OCI-LY7 (cell line): ENCODE measurements at regions not wholly inside any gene's neighbourhood (a gene's known extent, or its start where the extent isn't known, plus 50 kb on each side); places are given as distances from the start of the nearest gene placed in this dataset.
A peak's percentile ranks its signal among the peaks of the same experiment; 100 is the strongest.

Source experiments
- BruUV-seq: library from RNA; stranded (reverse); fragments of 400-500 nt; replicated peaks from 2 replicates; lab custom pipeline; 2021; lab: Mats Ljungman, UMichigan
- CTCF ChIA-PET: fragments of 300-600 bp; sonication (Branson Sonifier 250); formaldehyde crosslinking; loops from one replicate; lab custom pipeline; 2022; ENCODE audit warnings: antibody characterized with exemption; ENCODE audit not compliant: unreplicated experiment; lab: Charles Lee
- POLR2A ChIA-PET: fragments of 300-600 bp; sonication (Branson Sonifier 250); formaldehyde crosslinking; loops from one replicate; lab custom pipeline; 2022; ENCODE audit warnings: antibody characterized with exemption; lab: Charles Lee
- DNase-seq: peaks from one replicate; pipeline ENCODE4 v3.0.0-alpha.2; 2015; ENCODE audit warnings: low spot score
- H2AFZ ChIP-seq: fragments of 200-600 bp; sonication (generic), shearing (Covaris generic); 2 replicates; pipeline ENCODE4 v1.6.1; 2014; ENCODE audit warnings: mild to moderate bottlenecking, antibody characterized with exemption, low read length, moderate library complexity
- H3K27ac ChIP-seq: fragments of 200-600 bp; sonication (generic); 2 replicates; pipeline ENCODE4 v1.5.1; 2014; ENCODE audit warnings: mixed run types, low read depth, mild to moderate bottlenecking, moderate library complexity, low read length, inconsistent platforms; ENCODE audit not compliant: poor library complexity, severe bottlenecking
- H3K36me3 ChIP-seq: fragments of 200-600 bp; sonication (generic); 2 replicates; pipeline ENCODE4 v1.6.1; 2014; ENCODE audit warnings: mild to moderate bottlenecking, antibody characterized with exemption, low read length, moderate library complexity, mixed read lengths; ENCODE audit not compliant: insufficient read depth
- H3K4me1 ChIP-seq: fragments of 200-600 bp; sonication (generic); 2 replicates; pipeline ENCODE4 v1.5.1; 2014; ENCODE audit warnings: mild to moderate bottlenecking, low read length; ENCODE audit not compliant: insufficient read depth, poor library complexity, severe bottlenecking
- H3K4me2 ChIP-seq: fragments of 200-600 bp; sonication (generic); 2 replicates; pipeline ENCODE4 v1.6.1; 2014; ENCODE audit warnings: mild to moderate bottlenecking, low read length
- H3K4me3 ChIP-seq: fragments of 200-600 bp; sonication (generic); 2 replicates; pipeline ENCODE4 v1.5.1; 2014; ENCODE audit warnings: mild to moderate bottlenecking, low read depth, low read length; ENCODE audit not compliant: poor library complexity, severe bottlenecking
- H3K79me2 ChIP-seq: fragments of 200-600 bp; sonication (generic); 2 replicates; pipeline ENCODE4 v1.6.1; 2016; ENCODE audit warnings: low read depth, mild to moderate bottlenecking, low read length, moderate library complexity, mixed read lengths; ENCODE audit not compliant: insufficient read depth
- H3K9me2 ChIP-seq: fragments of 200-600 bp; sonication (generic); 2 replicates; pipeline ENCODE4 v1.6.1; 2016; ENCODE audit warnings: mild to moderate bottlenecking, low read length, mixed read lengths; ENCODE audit not compliant: insufficient read depth
- H3K9me3 ChIP-seq: fragments of 200-600 bp; sonication (generic); 2 replicates; pipeline ENCODE4 v1.6.1; 2014; ENCODE audit warnings: mild to moderate bottlenecking, mixed run types, low read length, mixed read lengths
- H4K20me1 ChIP-seq: fragments of 200-600 bp; sonication (generic); 2 replicates; pipeline ENCODE4 v1.6.1; 2014; ENCODE audit warnings: mild to moderate bottlenecking, antibody characterized with exemption, low read length, moderate library complexity, mixed read lengths; ENCODE audit not compliant: insufficient read depth
- EZH2phosphoT487 ChIP-seq: fragments of 200-600 bp; sonication (generic); IDR thresholded peaks from 2 replicates; pipeline ENCODE4 v1.6.1; 2018; ENCODE audit warnings: low read depth, borderline replicate concordance, mild to moderate bottlenecking, mixed run types, antibody characterized with exemption, low read length, moderate library complexity, mixed read lengths
- intact Hi-C: fragments of 100-400 bp; cut with micrococcal nuclease; formaldehyde crosslinking; loops from one replicate; pipeline ENCODE4 v1.10.0; 2022; ENCODE audit not compliant: unreplicated experiment
- TF ChIP-seq, protein P1 (sequence below): fragments of 200-600 bp; sonication (generic); conservative IDR thresholded peaks from 2 replicates; pipeline ENCODE4 v1.5.1; 2014; ENCODE audit warnings: mild to moderate bottlenecking, antibody characterized with exemption, low read length, moderate library complexity, mixed read lengths

- no TSS peak for BruUV-seq
- H4K20me1 ChIP-seq, result no peaks in the 10 kb centered on the region
- DNase-seq, result no peak
- H3K9me2 ChIP-seq, result no peaks in the 10 kb centered on the region
- H3K79me2 ChIP-seq, result no peaks in the 10 kb centered on the region
- no peaks in the 10 kb centered on the region for H3K9me3 ChIP-seq
- ChIA-PET CTCF (no interaction called here), POLR2A (no interaction called here)
- no peak overlapping the region for H2AFZ ChIP-seq
- TF ChIP-seq EZH2phosphoT487, result no peak
- TF ChIP-seq, protein P1, sequence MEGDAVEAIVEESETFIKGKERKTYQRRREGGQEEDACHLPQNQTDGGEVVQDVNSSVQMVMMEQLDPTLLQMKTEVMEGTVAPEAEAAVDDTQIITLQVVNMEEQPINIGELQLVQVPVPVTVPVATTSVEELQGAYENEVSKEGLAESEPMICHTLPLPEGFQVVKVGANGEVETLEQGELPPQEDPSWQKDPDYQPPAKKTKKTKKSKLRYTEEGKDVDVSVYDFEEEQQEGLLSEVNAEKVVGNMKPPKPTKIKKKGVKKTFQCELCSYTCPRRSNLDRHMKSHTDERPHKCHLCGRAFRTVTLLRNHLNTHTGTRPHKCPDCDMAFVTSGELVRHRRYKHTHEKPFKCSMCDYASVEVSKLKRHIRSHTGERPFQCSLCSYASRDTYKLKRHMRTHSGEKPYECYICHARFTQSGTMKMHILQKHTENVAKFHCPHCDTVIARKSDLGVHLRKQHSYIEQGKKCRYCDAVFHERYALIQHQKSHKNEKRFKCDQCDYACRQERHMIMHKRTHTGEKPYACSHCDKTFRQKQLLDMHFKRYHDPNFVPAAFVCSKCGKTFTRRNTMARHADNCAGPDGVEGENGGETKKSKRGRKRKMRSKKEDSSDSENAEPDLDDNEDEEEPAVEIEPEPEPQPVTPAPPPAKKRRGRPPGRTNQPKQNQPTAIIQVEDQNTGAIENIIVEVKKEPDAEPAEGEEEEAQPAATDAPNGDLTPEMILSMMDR, result no peak
- H3K4me1 ChIP-seq, result no peaks in the 10 kb centered on the region
- no peak overlapping the region for H3K4me3 ChIP-seq
- H3K36me3 ChIP-seq, result no peaks in the 10 kb centered on the region
- no peak overlapping the region for H3K4me2 ChIP-seq
- no peak overlapping the region for H3K27ac ChIP-seq
- intact Hi-C loops, result no loop called here
These were observed 501.7 kb upstream of the STXBP6 start for GRCh38 chr14:25551674-25552073.

DNA sequence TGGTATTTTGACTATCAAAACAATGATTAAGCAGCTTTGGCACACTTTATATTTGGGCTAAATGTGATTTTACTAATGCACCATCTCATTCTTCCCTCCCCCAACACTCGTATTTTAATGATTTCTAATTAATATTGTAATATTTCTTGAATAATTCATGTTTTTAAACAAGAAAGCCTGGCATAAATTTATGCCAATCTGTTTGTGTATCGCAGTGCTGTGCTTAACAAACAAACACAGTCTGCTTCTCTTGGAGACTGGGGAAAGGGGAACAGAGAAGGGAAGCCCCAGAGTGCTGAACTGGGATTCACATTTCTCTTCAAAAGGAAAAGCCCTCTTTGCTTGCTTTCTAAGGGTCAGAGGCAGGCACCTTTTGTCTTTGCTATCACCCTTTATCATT is 496.9 kb upstream of the STXBP6 start:
- no peaks in the 10 kb centered on the region for H4K20me1 ChIP-seq
- CTCF ChIA-PET, result no interaction called here
- no peaks in the 10 kb centered on the region for H3K4me1 ChIP-seq
- POLR2A ChIA-PET, result interaction anchor here (0.5 kb wide), 1 partner anchor 459 kb away, joined by 3 read pairs; no protein-coding TSS in a partner anchor
- no peak overlapping the region for H2AFZ ChIP-seq
- no peak for TF ChIP-seq EZH2phosphoT487
- TF ChIP-seq, protein P1, result no peak
- H3K4me3 ChIP-seq, result no peak overlapping the region
- no peak overlapping the region for H3K27ac ChIP-seq
- H3K4me2 ChIP-seq, result no peak overlapping the region
- H3K79me2 ChIP-seq, result no peaks in the 10 kb centered on the region
- no peaks in the 10 kb centered on the region for H3K36me3 ChIP-seq
- intact Hi-C loops, result no loop called here
- H3K9me2 ChIP-seq, result no peaks in the 10 kb centered on the region
- no TSS peak for BruUV-seq
- no peak for DNase-seq
- no peaks in the 10 kb centered on the region for H3K9me3 ChIP-seq

DNA sequence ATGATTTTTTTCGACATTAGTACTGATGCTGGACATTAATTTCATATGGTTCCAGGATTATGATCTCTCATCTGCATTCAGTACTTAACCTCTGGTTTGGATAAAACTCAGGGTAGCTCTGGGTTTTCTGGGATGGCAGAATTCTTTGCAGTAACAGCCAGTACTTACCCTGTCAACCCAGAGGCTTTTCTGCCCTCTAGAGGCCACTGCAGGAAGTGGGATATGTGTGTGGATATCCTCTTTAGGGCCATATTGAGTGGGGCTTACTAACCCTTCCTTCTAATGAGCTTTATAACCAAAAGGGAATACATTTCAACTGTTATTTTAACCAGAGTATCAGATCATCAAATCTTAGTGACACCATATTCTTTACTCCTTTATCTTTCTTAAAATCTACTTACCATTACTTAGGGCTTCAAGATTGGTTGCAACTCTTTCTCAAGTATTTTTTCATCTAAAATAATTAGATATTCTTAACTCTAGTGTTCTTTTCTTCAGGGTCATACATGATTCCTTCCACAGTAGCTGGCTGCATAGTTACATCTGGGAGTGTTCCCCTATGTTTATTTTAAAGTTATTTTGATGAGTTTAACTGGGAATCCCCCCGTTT is 488.0 kb upstream of the STXBP6 start:
- intact Hi-C loops, result no loop called here
- CTCF ChIA-PET, result no interaction called here

More for the DNA sequence above, 488.0 kb upstream of the STXBP6 start:
- POLR2A ChIA-PET, result interaction anchor here (0.7 kb wide), 2 partner anchors 255 to 772 kb away, joined by 3 read pairs; no protein-coding TSS in a partner anchor
- Histone ChIP-seq H3K4me1 (no peaks in the 10 kb centered on the region), H3K9me3 (no peaks in the 10 kb centered on the region), H4K20me1 (no peaks in the 10 kb centered on the region), H3K4me3 (no peak overlapping the region), H3K9me2 (no peaks in the 10 kb centered on the region), H2AFZ (no peak overlapping the region), H3K27ac (no peak overlapping the region), H3K4me2 (no peak overlapping the region), H3K79me2 (no peaks in the 10 kb centered on the region), H3K36me3 (no peaks in the 10 kb centered on the region)
- DNase-seq, result peak; percentile 30
- BruUV-seq, result no TSS peak
- TF ChIP-seq, protein P1, result peak; percentile 85
- TF ChIP-seq EZH2phosphoT487, result no peak
